ENCODE measurements at regions not wholly inside any gene's neighbourhood (a gene's known extent, or its start where the extent isn't known, plus 50 kb on each side); places are given as distances from the start of the nearest gene placed in this dataset.

DNA sequence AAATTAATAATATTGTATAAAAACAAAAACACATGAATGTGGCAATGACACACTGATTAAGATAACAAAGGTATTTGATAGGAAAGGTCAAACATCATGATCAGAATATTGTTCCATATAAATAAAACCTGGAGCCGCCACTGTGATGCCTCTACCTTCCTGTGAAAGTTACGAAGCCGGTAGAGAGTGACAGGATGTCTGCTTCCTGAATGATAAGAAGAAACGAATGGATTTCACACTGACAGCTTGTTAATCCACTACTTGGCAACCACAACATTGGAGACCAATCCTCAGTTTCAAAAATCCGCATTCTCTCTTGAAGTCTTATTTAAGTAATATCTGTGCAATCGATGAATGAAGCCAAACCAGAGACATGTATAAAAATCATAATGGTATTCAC, 315.1 kb downstream of the HDGFL1 start:
- Histone ChIP-seq H3K18ac (ENCODE audit: low read depth, low read length) (peak overlapping the region; percentile 54), H3K4me1 (ENCODE audit: control insufficient read depth, insufficient read depth, low read length) (peaks cover 10% of the 10 kb centered on the region), H2BK120ac (ENCODE audit: low read depth, low read length) (peak overlapping the region; percentile 14; the same call in 1 of the 2 replicates), H2AK5ac (ENCODE audit: low read depth, low read length) (peak overlapping the region; percentile 47; the same call in 1 of the 2 replicates), H4K5ac (ENCODE audit: low read depth, low read length) (peak overlapping the region; percentile 35; the same call in 1 of the 2 replicates), H3K4me2 (ENCODE audit: low read depth, low read length) (no peak overlapping the region), H2AFZ (replicated peaks; ENCODE audit: low read length, poor library complexity) (no peak overlapping the region), H2BK15ac (ENCODE audit: low read depth, low read length) (peak overlapping the region; percentile 55; the same call in 2 of the 3 replicates), H4K91ac (ENCODE audit: insufficient read depth, low read depth, low read length) (peak overlapping the region; percentile 46), H4K8ac (ENCODE audit: low read depth in 2 of 2, low read length in 2 of 2) (0 out of 4 replicates have a peak overlapping the region, but pooled peaks of 1 of the 2 experiments have one; percentile 45), H3K9ac (ENCODE audit: low read depth, low read length) (no peak overlapping the region), H2BK20ac (ENCODE audit: low read depth, low read length) (peak overlapping the region; percentile 67), H2BK5ac (ENCODE audit: low read depth, low read length, poor library complexity, severe bottlenecking) (no peak overlapping the region), H3K9me1 (ENCODE audit: insufficient read depth, low read length) (peaks cover 5% of the 10 kb centered on the region; the same call in 1 of the 2 replicates), H3K4me3 (ENCODE audit: insufficient read depth, low read depth, low read length) (no peak overlapping the region), H3K79me1 (ENCODE audit: low read depth in 1 of 2, low read length in 2 of 2) (no peaks in the 10 kb centered on the region), H3K4ac (ENCODE audit: low read depth, low read length) (no peak overlapping the region), H3K56ac (ENCODE audit: extremely low read depth, insufficient read depth, low read length) (no peak overlapping the region), H3K9me3 (ENCODE audit: control insufficient read depth, insufficient read depth, low read length) (no peaks in the 10 kb centered on the region), H3K14ac (replicated peaks; ENCODE audit: low read depth, low read length) (no peak overlapping the region), H3K36me3 (ENCODE audit: control insufficient read depth, insufficient read depth, low read length) (no peaks in the 10 kb centered on the region), H3K27ac (ENCODE audit: insufficient read depth, low read length) (no peak overlapping the region), H4K20me1 (ENCODE audit: insufficient read depth, low read length) (no peaks in the 10 kb centered on the region), H3K23ac (ENCODE audit: low read depth, low read length) (no peak overlapping the region), H3K27me3 (ENCODE audit: control insufficient read depth, insufficient read depth, low read length) (no peaks in the 10 kb centered on the region), H2AK9ac (replicated peaks; ENCODE audit: low read depth, low read length, poor library complexity) (no peak overlapping the region)
- intact Hi-C loops (cut with micrococcal nuclease) (loop anchor here (5.0 to 10.0 kb wide), 3 partner anchors 223 to 770 kb away; no protein-coding TSS in a partner anchor), in situ Hi-C loops (cut with MboI; ENCODE audit: low sequenced_read_pairs) (no loop called here), dilution Hi-C loops (cut with HindIII; ENCODE audit: low sequenced_read_pairs, unreplicated experiment) (no loop called here)
- no TSS peak for BruUV-seq (replicated peaks)
- POLR2A ChIA-PET (ENCODE audit: unreplicated experiment), result no interaction called here
- DNase-seq (no peak), ATAC-seq (ENCODE audit: low read depth) (no peak)
- CTCF ChIA-PET, result no interaction called here
- TF ChIP-seq SMC3 (IDR thresholded peaks at IDR 0.05; ENCODE audit: low read depth, low read length), result no peak
- TF ChIP-seq NFE2L2 (IDR thresholded peaks at IDR 0.05; ENCODE audit: low read depth, low read length), result no peak
- no peak for TF ChIP-seq MAZ (IDR thresholded peaks at IDR 0.05; ENCODE audit: borderline replicate concordance, low read depth, low read length)
- TF ChIP-seq POLR2A (IDR thresholded peaks at IDR 0.05; ENCODE audit: low read depth, low read length), result no peak
- no peak for TF ChIP-seq MAFK (IDR thresholded peaks at IDR 0.05; ENCODE audit: low read depth, low read length)
- TF ChIP-seq RAD21 (IDR thresholded peaks at IDR 0.05; ENCODE audit: low read length), result no peak
- TF ChIP-seq RCOR1 (IDR thresholded peaks at IDR 0.05; ENCODE audit: insufficient replicate concordance, low read length), result no peak
- no peak for TF ChIP-seq CEBPB (IDR thresholded peaks at IDR 0.05; ENCODE audit: low read depth, low read length)
- TF ChIP-seq, protein P1, sequence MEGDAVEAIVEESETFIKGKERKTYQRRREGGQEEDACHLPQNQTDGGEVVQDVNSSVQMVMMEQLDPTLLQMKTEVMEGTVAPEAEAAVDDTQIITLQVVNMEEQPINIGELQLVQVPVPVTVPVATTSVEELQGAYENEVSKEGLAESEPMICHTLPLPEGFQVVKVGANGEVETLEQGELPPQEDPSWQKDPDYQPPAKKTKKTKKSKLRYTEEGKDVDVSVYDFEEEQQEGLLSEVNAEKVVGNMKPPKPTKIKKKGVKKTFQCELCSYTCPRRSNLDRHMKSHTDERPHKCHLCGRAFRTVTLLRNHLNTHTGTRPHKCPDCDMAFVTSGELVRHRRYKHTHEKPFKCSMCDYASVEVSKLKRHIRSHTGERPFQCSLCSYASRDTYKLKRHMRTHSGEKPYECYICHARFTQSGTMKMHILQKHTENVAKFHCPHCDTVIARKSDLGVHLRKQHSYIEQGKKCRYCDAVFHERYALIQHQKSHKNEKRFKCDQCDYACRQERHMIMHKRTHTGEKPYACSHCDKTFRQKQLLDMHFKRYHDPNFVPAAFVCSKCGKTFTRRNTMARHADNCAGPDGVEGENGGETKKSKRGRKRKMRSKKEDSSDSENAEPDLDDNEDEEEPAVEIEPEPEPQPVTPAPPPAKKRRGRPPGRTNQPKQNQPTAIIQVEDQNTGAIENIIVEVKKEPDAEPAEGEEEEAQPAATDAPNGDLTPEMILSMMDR (conservative IDR thresholded peaks at IDR 0.05; ENCODE audit: low read depth, low read length), result no peak
- no CpG with 5 or more reads among the region's 6 CpGs for WGBS, 2 experiments (ENCODE audit: extremely low coverage in 2 of 2, insufficient read length in 1 of 2)
